Hepatocyte (in vitro differentiated cells): ENCODE measurements at regions not wholly inside any gene's neighbourhood (a gene's known extent, or its start where the extent isn't known, plus 50 kb on each side); places are given as distances from the start of the nearest gene placed in this dataset.

Source experiments
- CTCF ChIP-seq: fragments of 200-600 bp; sonication (generic); IDR thresholded peaks from 2 replicates; pipeline ENCODE4 v1.5.1; 2016; ENCODE audit warnings: antibody characterized with exemption, mild to moderate bottlenecking; ENCODE audit not compliant: poor library complexity
- EZH2 ChIP-seq: fragments of 200-600 bp; sonication (generic); IDR thresholded peaks from 2 replicates; pipeline ENCODE4 v1.6.1; 2016; ENCODE audit warnings: antibody characterized with exemption, mild to moderate bottlenecking, borderline replicate concordance

- TF ChIP-seq EZH2, result no peak
- TF ChIP-seq CTCF, result no peak
Observed at GRCh38 chr5:34555699-34556508, 100.2 kb upstream of the RAI14 start.
